ENCODE measurements at regions not wholly inside any gene's neighbourhood (a gene's known extent, or its start where the extent isn't known, plus 50 kb on each side); places are given as distances from the start of the nearest gene placed in this dataset.

- TF ChIP-seq POLR2AphosphoS5 (IDR thresholded peaks at IDR 0.05) (no peak), CTCF (IDR thresholded peaks at IDR 0.05; ENCODE audit: poor library complexity, severe bottlenecking) (no peak), EP300 (conservative IDR thresholded peaks at IDR 0.05; ENCODE audit: poor library complexity, severe bottlenecking) (no peak), EZH2 (IDR thresholded peaks at IDR 0.05; ENCODE audit: borderline replicate concordance, insufficient read depth, low read length, poor library complexity, severe bottlenecking) (no peak), TAF1 (IDR thresholded peaks at IDR 0.05; ENCODE audit: low read depth) (no peak), RAD21 (conservative IDR thresholded peaks at IDR 0.05) (no peak), SMC3 (conservative IDR thresholded peaks at IDR 0.05; ENCODE audit: poor library complexity) (no peak)
These were observed 538.8 kb upstream of the STXBP6 start for GRCh38 chr14:25588751-25589150.
